C4-2B (cell line): ENCODE measurements at regions not wholly inside any gene's neighbourhood (a gene's known extent, or its start where the extent isn't known, plus 50 kb on each side); places are given as distances from the start of the nearest gene placed in this dataset.

Source experiments
- H3K27ac ChIP-seq: fragments of 450-650 bp; 2 replicates; pipeline ENCODE4 v1.5.1; 2017
- ZFX ChIP-seq: fragments of 450-650 bp; IDR thresholded peaks from 2 replicates; pipeline ENCODE4 v1.6.1; 2017
- TF ChIP-seq, protein P1 (sequence below): fragments of 450-650 bp; conservative IDR thresholded peaks from 2 replicates; pipeline ENCODE4 v1.5.1; 2017; ENCODE audit warnings: mild to moderate bottlenecking

DNA sequence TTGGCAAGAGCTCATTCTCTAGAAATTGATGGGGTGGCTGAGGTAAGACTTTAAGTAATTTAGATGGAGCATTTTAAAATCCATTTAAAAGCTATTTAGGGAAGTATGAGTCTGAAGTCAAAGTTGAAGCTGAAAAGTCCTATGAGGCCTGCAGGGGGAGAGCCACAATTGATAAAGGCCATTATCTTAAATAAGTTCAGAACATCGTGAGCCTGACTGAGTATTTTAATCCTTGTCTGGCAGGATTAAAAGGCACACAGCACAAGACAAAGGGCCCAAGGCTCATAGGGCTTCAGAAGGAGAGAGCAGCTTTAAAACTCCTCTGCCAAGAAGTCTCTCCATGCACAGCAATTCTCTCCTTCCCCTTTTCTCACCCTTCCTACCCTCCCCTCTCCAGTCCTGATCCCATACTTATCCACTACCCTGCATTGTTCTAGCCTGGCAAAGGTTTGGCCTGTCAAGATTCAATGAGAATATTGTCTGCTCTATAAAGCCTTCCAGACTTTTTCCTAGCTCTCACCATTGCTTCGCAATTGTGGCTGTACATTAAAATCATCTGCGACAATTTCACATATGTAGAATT is 1312.9 kb downstream of the FAM181B start:
- TF ChIP-seq, protein P1, sequence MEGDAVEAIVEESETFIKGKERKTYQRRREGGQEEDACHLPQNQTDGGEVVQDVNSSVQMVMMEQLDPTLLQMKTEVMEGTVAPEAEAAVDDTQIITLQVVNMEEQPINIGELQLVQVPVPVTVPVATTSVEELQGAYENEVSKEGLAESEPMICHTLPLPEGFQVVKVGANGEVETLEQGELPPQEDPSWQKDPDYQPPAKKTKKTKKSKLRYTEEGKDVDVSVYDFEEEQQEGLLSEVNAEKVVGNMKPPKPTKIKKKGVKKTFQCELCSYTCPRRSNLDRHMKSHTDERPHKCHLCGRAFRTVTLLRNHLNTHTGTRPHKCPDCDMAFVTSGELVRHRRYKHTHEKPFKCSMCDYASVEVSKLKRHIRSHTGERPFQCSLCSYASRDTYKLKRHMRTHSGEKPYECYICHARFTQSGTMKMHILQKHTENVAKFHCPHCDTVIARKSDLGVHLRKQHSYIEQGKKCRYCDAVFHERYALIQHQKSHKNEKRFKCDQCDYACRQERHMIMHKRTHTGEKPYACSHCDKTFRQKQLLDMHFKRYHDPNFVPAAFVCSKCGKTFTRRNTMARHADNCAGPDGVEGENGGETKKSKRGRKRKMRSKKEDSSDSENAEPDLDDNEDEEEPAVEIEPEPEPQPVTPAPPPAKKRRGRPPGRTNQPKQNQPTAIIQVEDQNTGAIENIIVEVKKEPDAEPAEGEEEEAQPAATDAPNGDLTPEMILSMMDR: peak; percentile 27
- TF ChIP-seq ZFX: no peak

GRCh38 chr11:81397316-81397715 is 1336.3 kb downstream of the FAM181B start:
- TF ChIP-seq, protein P1: no peak
- TF ChIP-seq ZFX: no peak
- no peak overlapping the region for H3K27ac ChIP-seq

More for the DNA sequence above, 1312.9 kb downstream of the FAM181B start:
- no peak overlapping the region for H3K27ac ChIP-seq

GRCh38 chr11:81394311-81394710 is 1339.4 kb downstream of the FAM181B start:
- no peak for TF ChIP-seq ZFX
- TF ChIP-seq, protein P1: no peak
- H3K27ac ChIP-seq: no peak overlapping the region

DNA sequence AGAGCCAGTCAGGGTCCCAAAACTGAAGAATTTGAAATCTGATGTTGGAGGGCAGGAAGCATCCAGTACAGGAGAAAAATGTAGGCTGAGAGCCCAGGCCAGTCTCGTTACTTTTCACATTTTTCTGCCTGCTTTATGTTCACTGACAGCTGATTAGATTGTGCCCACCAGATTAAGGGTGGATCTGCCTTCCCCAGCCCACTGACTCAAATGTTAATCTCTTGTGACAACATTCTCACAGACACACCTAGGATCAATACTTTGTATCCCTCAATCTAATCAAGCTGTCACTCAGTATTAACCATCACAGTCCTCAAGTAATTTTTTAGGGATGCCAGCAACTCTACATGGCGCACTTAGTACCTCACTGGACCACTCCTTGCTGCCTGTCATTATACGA is 1345.3 kb downstream of the FAM181B start:
- no peak for TF ChIP-seq ZFX
- TF ChIP-seq, protein P1: no peak
- H3K27ac ChIP-seq: no peak overlapping the region

GRCh38 chr11:81380395-81380794 is 1353.3 kb downstream of the FAM181B start:
- no peak overlapping the region for H3K27ac ChIP-seq
- TF ChIP-seq, protein P1: no peak
- TF ChIP-seq ZFX: no peak

- no peak overlapping the region for H3K27ac ChIP-seq
- no peak for TF ChIP-seq ZFX
- TF ChIP-seq, protein P1: 0 out of 2 replicates have a peak, but pooled peaks have one; percentile 4
Observed at GRCh38 chr11:81377418-81377817, 1356.2 kb downstream of the FAM181B start.

GRCh38 chr11:81373986-81374385 is 1359.7 kb downstream of the FAM181B start:
- no peak for TF ChIP-seq ZFX
- TF ChIP-seq, protein P1: no peak
- H3K27ac ChIP-seq: no peak overlapping the region
